HepG2 (cell line): ENCODE measurements at regions not wholly inside any gene's neighbourhood (a gene's known extent, or its start where the extent isn't known, plus 50 kb on each side); places are given as distances from the start of the nearest gene placed in this dataset.

Experiments used
- ATAC-seq: fragments of 200-7000 bp; cut with Tn5 transposase; 3 replicates; pipeline ENCODE4 v1.9.1; 2020; ENCODE audit warnings: mild to moderate bottlenecking, moderate library complexity
- BruUV-seq: library from RNA; stranded (reverse); fragments of 400-500 nt; replicated peaks from 2 replicates; lab custom pipeline; 2021; lab: Mats Ljungman, UMichigan
- CTCF ChIA-PET: fragments of 300-600 bp; formaldehyde crosslinking; extraction: SDS; loops from one replicate; lab custom pipeline; 2021; ENCODE audit warnings: low total read pairs, inconsistent platforms, low intra/inter-chr PET ratio; lab: Yijun Ruan, JAX
- POLR2A ChIA-PET: fragments of 350-600 bp; sonication (Branson Sonifier 250); formaldehyde crosslinking; loops from one replicate; lab custom pipeline; 2020; ENCODE audit warnings: antibody characterized with exemption, inconsistent platforms; lab: Yijun Ruan, JAX
- DNase-seq: peaks from one replicate; pipeline ENCODE4 v3.0.0-alpha.2; 2015; ENCODE audit warnings: low spot score
- FAIRE-seq: peaks from 3 replicates; lab custom pipeline; 2011; peaks lifted over from hg19 to GRCh38; lab: Jason Lieb, UNC
- H2AFZ ChIP-seq: one replicate; pipeline ENCODE4 v1.6.1; 2011; ENCODE audit warnings: low read length, inconsistent platforms
- H3K27ac ChIP-seq: fragments of 300-600 bp; 3 replicates; pipeline ENCODE4 v1.8.0; 2011; ENCODE audit warnings: mixed run types, mild to moderate bottlenecking, mixed read lengths, low read length, inconsistent platforms; ENCODE audit not compliant: insufficient read depth; ENCODE audit errors: extremely low read length
- H3K27me3 ChIP-seq, 2 experiments: fragments of 200-600 bp in 1 of 2; 2 replicates in 1 of 2; 3 replicates in 1 of 2; pipeline versions ENCODE4 v1.6.0 to v1.8.0; 2011; ENCODE audit warnings: low read length in 2 of 2, mild to moderate bottlenecking in 2 of 2, moderate library complexity in 2 of 2, inconsistent platforms in 1 of 2; ENCODE audit not compliant: insufficient read depth in 2 of 2, control insufficient read depth in 1 of 2
- H3K36me3 ChIP-seq, 2 experiments: fragments of 200-600 bp in 1 of 2; replicated peaks in 1 of 2; 2 replicates in 1 of 2; 3 replicates in 1 of 2; pipeline versions ENCODE4 v1.5.1 to v1.8.0; 2011; ENCODE audit warnings: low read length in 2 of 2, inconsistent platforms in 1 of 2; ENCODE audit not compliant: insufficient read depth in 2 of 2, control insufficient read depth in 1 of 2
- H3K4me1 ChIP-seq: 2 replicates; pipeline ENCODE4 v1.5.1; 2012; ENCODE audit warnings: low read length, inconsistent platforms; ENCODE audit not compliant: insufficient read depth
- H3K4me2 ChIP-seq: 2 replicates; pipeline ENCODE4 v1.6.0; 2011; ENCODE audit warnings: low read depth, low read length, inconsistent platforms
- H3K4me3 ChIP-seq, 3 experiments: fragments of 200-600 bp in 1 of 3; sonication (generic), shearing (Covaris generic) in 1 of 3; replicated peaks in 1 of 3; 2 replicates each; pipeline ENCODE4 v1.5.1; 2011 to 2016; ENCODE audit warnings: low read length in 3 of 3, inconsistent platforms in 2 of 3, low read depth in 2 of 3, mild to moderate bottlenecking in 2 of 3, control low read depth in 1 of 3, mixed read lengths in 1 of 3; ENCODE audit not compliant: insufficient read depth in 1 of 3
- H3K79me2 ChIP-seq: one replicate; pipeline ENCODE4 v1.6.1; 2011; ENCODE audit warnings: low read length, inconsistent platforms; ENCODE audit not compliant: insufficient read depth
- H3K9ac ChIP-seq: 2 replicates; pipeline ENCODE4 v1.6.0; 2011; ENCODE audit warnings: mild to moderate bottlenecking, low read depth, low read length, inconsistent platforms; ENCODE audit not compliant: insufficient read depth
- H3K9me3 ChIP-seq: 2 replicates; pipeline ENCODE4 v1.5.1; 2012; ENCODE audit warnings: mild to moderate bottlenecking, low read length
- H4K20me1 ChIP-seq: 2 replicates; pipeline ENCODE4 v1.6.0; 2011; ENCODE audit warnings: inconsistent platforms, mild to moderate bottlenecking, low read length, moderate library complexity; ENCODE audit not compliant: insufficient read depth
- ATF1 ChIP-seq: IDR thresholded peaks from 2 replicates; pipeline ENCODE4 v1.6.1; 2016; ENCODE audit warnings: mild to moderate bottlenecking, control low read depth
- ATF6 ChIP-seq: sonication (generic); formaldehyde crosslinking; conservative IDR thresholded peaks from 2 replicates; pipeline ENCODE4 v1.4.0; 2020; ENCODE audit warnings: missing genetic modification reagents
- GLMP ChIP-seq: sonication (generic); formaldehyde crosslinking; IDR thresholded peaks from 2 replicates; pipeline ENCODE4 v1.9.0; 2021; ENCODE audit warnings: missing genetic modification reagents, mild to moderate bottlenecking, borderline replicate concordance
- RAD51 ChIP-seq: fragments of 450-650 bp; IDR thresholded peaks from 2 replicates; pipeline ENCODE4 v1.6.1; 2016; ENCODE audit warnings: borderline replicate concordance
- SOX5 ChIP-seq: IDR thresholded peaks from 2 replicates; pipeline ENCODE4 v1.6.1; 2016; ENCODE audit warnings: borderline replicate concordance
- THAP8 ChIP-seq: sonication (generic); formaldehyde crosslinking; IDR thresholded peaks from 2 replicates; pipeline ENCODE4 v1.5.1; 2020; ENCODE audit warnings: missing genetic modification reagents, mild to moderate bottlenecking, borderline replicate concordance
- ZNF136 ChIP-seq: sonication (generic); formaldehyde crosslinking; IDR thresholded peaks from 2 replicates; pipeline ENCODE4 v1.8.1; 2022; ENCODE audit warnings: low read depth, mild to moderate bottlenecking, moderate library complexity, missing genetic modification reagents
- ZNF260 ChIP-seq: sonication (generic); formaldehyde crosslinking; IDR thresholded peaks from 2 replicates; pipeline ENCODE4 v1.4.0; 2020; ENCODE audit warnings: missing genetic modification reagents, low read depth, mild to moderate bottlenecking, borderline replicate concordance
- ZNF468 ChIP-seq: sonication (generic); formaldehyde crosslinking; IDR thresholded peaks from 2 replicates; pipeline ENCODE4 v1.8.0; 2022; ENCODE audit warnings: mild to moderate bottlenecking, moderate library complexity, missing genetic modification reagents
- ZNF510 ChIP-seq: sonication (generic); formaldehyde crosslinking; IDR thresholded peaks from 2 replicates; pipeline ENCODE4 v1.4.0; 2020; ENCODE audit warnings: low read depth, mild to moderate bottlenecking, missing genetic modification reagents
- ZNF747 ChIP-seq: sonication (generic); formaldehyde crosslinking; IDR thresholded peaks from 2 replicates; pipeline ENCODE4 v1.8.1; 2023; ENCODE audit warnings: missing genetic modification reagents, mild to moderate bottlenecking, borderline replicate concordance
- ZNF839 ChIP-seq: sonication (generic); formaldehyde crosslinking; IDR thresholded peaks from 2 replicates; pipeline ENCODE4 v1.4.0; 2020; ENCODE audit warnings: missing genetic modification reagents, mild to moderate bottlenecking, borderline replicate concordance
- ZUFSP ChIP-seq: sonication (generic); formaldehyde crosslinking; IDR thresholded peaks from 2 replicates; pipeline ENCODE4 v1.9.0; 2021; ENCODE audit warnings: missing genetic modification reagents, mild to moderate bottlenecking, borderline replicate concordance
- WGBS: methylation state at CpG from one replicate; pipeline ENCODE4 v1.1.6; 2017; ENCODE audit warnings: low lambda C conversion rate; 5-methylcytosine and 5-hydroxymethylcytosine counted together
- in situ Hi-C: cut with HindIII; loops from 2 replicates; pipeline ENCODE4 v1.10.0; 2017; ENCODE audit warnings: low pct_unique_long_range_greater_than_20kb; ENCODE audit not compliant: extremely low pct_ligation_motif_present
- intact Hi-C: fragments of 100-400 bp; cut with micrococcal nuclease; formaldehyde crosslinking; loops from one replicate; pipeline ENCODE4 v1.10.0; 2022; ENCODE audit not compliant: unreplicated experiment

- WGBS: 2% methylated on average over 6 of the region's 6 CpGs
- no peaks in the 10 kb centered on the region for H3K4me1 ChIP-seq
- POLR2A ChIA-PET: no interaction called here
- ATAC-seq (no peak), DNase-seq (no peak), FAIRE-seq (no peak)
- H3K36me3 ChIP-seq: no peaks in the 10 kb centered on the region
- no peak overlapping the region for H3K27ac ChIP-seq
- in situ Hi-C loops: no loop called here
- no peak overlapping the region for H3K4me2 ChIP-seq
- intact Hi-C loops: no loop called here
- H3K27me3 ChIP-seq: peaks cover 0 to 5% of the 10 kb centered on the region in 2 experiments; a peak in 1 of 5 replicates
- H3K4me3 ChIP-seq: no peak overlapping the region
- CTCF ChIA-PET: no interaction called here
- BruUV-seq: no TSS peak
- no peak overlapping the region for H2AFZ ChIP-seq
- no peaks in the 10 kb centered on the region for H3K79me2 ChIP-seq
- no peaks in the 10 kb centered on the region for H4K20me1 ChIP-seq
- H3K9me3 ChIP-seq: no peaks in the 10 kb centered on the region; the same call in 1 of the 2 replicates
- no peak overlapping the region for H3K9ac ChIP-seq
- no peak for TF ChIP-seq ATF6 (CRISPR knock-in tag)
- no peak for TF ChIP-seq ZNF839 (CRISPR knock-in tag)
- TF ChIP-seq, all 625 proteins: peak for 0
Measured at GRCh38 chr6:147637620-147638195, 129.2 kb downstream of the SAMD5 start.

GRCh38 chr6:147639279-147639678 lies 130.8 kb downstream of the SAMD5 start:
- ChIA-PET CTCF (no interaction called here), POLR2A (no interaction called here)
- no peaks in the 10 kb centered on the region; the same call in 1 of the 2 replicates for H3K9me3 ChIP-seq
- no peak overlapping the region for H3K27ac ChIP-seq
- H3K4me2 ChIP-seq: no peak overlapping the region
- H3K4me3 ChIP-seq: no peak overlapping the region
- 17% methylated on average over 3 of the region's 3 CpGs for WGBS
- in situ Hi-C loops (no loop called here), intact Hi-C loops (no loop called here)
- no peaks in the 10 kb centered on the region for H3K4me1 ChIP-seq
- no peak for DNase-seq
- H2AFZ ChIP-seq: no peak overlapping the region
- H3K79me2 ChIP-seq: no peaks in the 10 kb centered on the region
- FAIRE-seq: no peak
- no peaks in the 10 kb centered on the region for H3K36me3 ChIP-seq
- no peak overlapping the region for H3K9ac ChIP-seq
- H4K20me1 ChIP-seq: no peaks in the 10 kb centered on the region
- peaks cover 0 to 5% of the 10 kb centered on the region in 2 experiments; a peak in 1 of 5 replicates for H3K27me3 ChIP-seq
- ATAC-seq: no peak
- BruUV-seq: no TSS peak
- TF ChIP-seq ZNF136 (CRISPR knock-in tag) (no peak), ZNF747 (CRISPR knock-in tag) (no peak), THAP8 (CRISPR knock-in tag) (no peak), SOX5 (no peak), RAD51 (no peak), ATF1 (no peak), ZNF468 (CRISPR knock-in tag) (no peak), ZNF260 (no peak), GLMP (no peak), ZUFSP (CRISPR knock-in tag) (no peak), ZNF510 (no peak)
